Activated CD4-positive, alpha-beta T cell treated with anti-CD3 and anti-CD28 coated beads, Interleukin-2, amount 50 U/mL, for 48 hours (primary cell): ENCODE measurements at regions not wholly inside any gene's neighbourhood (a gene's known extent, or its start where the extent isn't known, plus 50 kb on each side); places are given as distances from the start of the nearest gene placed in this dataset.
A peak's percentile ranks its signal among the peaks of the same experiment; 100 is the strongest.

Experiments used
- DNase-seq, 2 experiments: peaks; one replicate each; pipeline ENCODE4 v3.0.0-alpha.2; 2020

DNA sequence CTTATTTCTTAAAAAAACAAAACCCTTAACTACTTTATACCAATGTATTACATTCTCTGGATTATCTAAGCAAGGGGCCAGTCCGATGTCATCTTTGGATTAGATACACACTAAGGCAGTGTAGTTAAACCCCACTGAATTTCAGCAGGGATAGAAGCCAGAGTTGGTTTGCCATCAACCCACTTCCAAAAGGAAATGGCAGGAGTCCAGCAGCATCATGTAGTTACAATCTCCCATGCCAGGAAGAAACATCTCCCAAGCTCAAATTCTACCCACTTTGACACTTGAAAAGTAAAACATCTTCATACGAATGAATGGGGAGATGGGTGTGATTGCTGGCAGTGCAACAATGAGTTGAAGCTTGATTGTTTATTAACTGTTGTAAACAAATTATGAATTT is 203.5 kb upstream of the PLXNC1 start:
- no peak for DNase-seq

DNA sequence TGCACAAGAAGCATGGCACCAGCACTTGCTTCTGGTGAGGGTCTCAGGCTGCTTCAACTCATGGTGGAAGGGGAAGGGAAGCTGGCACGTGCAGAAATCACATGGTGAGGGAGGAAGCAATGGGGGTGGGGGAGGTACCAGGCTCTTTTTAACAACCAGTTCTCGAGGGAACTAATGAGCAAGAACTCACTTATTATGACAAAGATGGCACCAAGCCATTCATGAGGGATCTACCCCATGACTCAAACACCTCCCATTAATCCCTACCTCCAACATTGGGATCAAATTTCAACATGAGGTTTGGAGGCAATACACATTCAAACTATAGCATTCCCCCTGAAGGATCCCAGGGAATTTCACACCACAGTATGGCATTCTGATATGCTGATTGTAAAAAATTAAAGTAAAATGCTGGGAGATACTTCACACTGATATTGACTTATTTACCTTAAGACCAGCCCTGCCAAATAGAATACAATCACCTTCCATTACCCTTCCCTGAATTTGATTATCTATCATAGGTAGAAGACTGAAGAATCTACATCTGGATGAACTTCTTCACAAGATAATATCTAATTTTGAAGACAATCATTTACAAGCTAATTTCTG is 201.7 kb upstream of the PLXNC1 start:
- DNase-seq = no peak

DNA sequence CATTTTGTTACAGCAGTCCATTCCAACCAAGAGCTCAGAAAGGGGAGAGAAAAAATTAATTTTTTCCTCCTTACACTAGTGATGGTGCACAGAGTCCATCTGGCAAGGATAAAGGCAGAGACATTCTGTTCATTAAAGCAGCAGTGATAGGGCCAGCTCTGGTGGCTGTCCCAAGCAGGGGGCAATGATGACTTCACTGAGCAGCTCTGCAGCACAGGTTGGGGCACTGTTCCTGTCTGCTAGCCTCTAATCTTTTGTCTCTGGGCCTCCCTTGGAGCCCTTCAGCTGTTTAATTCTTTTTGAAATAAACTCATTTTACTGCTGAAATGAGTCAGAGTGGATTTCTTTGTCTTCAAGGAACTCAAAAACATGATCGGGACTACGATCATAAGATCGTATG is 200.9 kb upstream of the PLXNC1 start:
- DNase-seq = no peak

- DNase-seq = no peak
These were observed 198.1 kb upstream of the PLXNC1 start for GRCh38 chr12:93950311-93950710.

GRCh38 chr12:93954166-93955112 is 193.9 kb upstream of the PLXNC1 start:
- no peak for DNase-seq

GRCh38 chr12:93956551-93956950 is 191.8 kb upstream of the PLXNC1 start:
- DNase-seq = no peak

GRCh38 chr12:93957168-93957567 is 191.2 kb upstream of the PLXNC1 start:
- DNase-seq = no peak

DNA sequence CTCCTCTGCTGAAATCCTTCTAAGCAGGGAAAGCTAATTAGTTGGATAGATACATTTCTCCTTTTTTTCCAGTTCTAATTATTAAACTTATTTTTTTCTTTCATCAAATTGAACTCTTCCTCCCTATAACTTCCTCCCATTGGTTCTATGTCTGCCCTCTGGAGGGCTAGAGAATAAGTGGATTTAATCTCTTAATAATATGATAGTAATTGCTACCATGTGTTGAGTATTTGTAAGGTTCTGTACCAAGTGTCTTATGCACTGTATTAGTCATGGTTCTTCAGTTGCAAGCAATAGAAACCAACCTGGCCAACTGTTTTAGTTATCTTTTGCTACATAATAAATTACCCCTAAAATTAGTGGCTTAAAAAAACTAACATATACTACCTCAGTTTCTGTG is 190.5 kb upstream of the PLXNC1 start:
- no peak for DNase-seq

DNA sequence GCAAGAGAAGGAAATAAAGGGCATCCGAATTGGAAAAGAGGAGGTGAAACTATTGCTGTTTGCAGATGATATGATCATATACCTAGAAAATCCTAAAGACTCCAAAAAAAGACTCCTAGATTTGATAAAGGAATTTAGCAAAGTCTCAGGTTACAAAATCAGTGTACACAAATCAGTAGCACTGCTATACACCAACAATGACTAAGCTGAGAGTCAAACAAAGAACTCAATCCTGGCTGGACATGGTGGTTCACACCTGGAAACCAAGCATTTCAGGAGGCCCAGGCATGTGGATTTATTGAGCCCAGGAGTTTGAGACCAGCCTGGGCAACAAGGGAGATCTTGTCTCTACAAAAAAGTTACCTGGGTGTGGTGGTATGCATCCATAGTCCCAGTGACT is 188.7 kb upstream of the PLXNC1 start:
- no peak for DNase-seq

GRCh38 chr12:93960521-93960920 is 187.9 kb upstream of the PLXNC1 start:
- no peak for DNase-seq

DNA sequence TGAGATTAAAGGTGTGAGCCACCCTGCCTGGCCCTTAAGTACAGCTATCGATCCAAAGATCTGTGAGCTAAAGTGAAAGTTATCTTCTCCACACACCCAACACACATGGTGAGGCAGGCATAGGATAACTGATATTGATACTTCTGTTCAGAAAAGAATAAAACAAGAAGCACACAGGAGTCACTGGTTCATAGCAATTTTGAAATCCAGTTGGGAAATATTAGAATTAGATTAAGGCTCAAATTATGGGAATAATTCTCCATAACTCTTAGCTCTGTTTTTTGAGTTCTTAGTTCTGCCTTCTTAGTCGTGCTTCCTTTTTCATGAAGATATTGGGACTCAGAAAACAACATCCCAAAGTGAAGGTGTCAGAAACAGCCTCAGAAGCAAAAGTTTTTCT is 186.0 kb upstream of the PLXNC1 start:
- no peak for DNase-seq

- DNase-seq = no peak
These were observed 183.4 kb upstream of the PLXNC1 start for GRCh38 chr12:93964936-93965335.

GRCh38 chr12:93966516-93967133 is 181.8 kb upstream of the PLXNC1 start:
- no peak for DNase-seq

DNA sequence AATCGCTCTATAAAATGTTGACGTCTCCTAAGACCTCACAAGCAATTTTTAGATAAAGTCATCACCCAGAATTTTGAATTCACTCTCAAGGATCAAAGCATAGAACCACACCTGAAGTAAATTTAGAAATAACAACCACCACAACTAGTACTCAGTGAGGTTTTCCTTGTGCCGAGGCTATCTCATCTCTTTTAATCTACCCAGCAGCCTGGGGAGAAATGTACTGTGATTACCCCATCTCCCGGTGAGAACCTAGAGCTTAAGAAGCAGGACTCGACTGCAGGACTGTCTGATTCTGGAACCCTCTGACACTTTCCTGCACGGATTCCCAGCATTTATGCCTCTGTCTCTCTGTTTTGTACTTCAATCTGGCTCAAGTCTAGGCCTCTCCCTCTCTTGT is 180.9 kb upstream of the PLXNC1 start:
- DNase-seq = no peak

DNA sequence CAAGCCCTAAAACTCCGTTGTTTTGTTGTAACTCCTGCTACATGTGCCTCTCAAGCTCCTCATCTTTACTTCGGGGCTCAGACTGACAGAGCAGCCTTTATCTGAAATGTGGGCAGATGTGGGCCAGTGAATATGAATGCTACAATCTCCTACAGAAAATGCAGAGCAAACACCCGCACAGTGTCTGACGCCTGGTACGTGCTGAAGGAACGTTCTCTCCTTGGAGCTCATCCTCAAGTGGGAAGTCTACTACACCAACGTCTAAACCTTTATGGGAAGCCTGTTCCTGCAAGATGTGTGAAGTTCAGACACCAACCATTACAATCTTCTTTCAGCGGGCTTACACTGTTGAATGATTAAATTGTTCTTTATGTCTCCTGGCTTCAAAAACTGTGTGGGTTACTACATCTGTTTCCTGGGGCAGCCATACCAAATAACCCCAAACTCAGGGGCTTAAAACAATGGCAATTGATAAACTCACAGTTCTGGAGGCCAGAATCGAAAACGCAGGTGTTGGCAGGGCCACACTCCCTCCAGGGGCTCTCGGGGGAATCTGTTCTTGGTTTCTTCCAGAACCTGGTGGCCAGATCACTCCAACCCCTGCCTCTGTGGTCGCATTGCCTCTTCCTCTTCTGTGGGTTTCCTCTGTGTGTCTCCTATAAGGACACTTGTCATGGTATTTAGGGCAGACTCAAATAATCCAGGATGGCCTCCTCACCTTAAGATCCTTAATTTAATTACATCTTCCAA is 179.7 kb upstream of the PLXNC1 start:
- no peak for DNase-seq

GRCh38 chr12:93970900-93971688 is 177.3 kb upstream of the PLXNC1 start:
- no peak for DNase-seq

- DNase-seq = no peak
These were observed 175.8 kb upstream of the PLXNC1 start for GRCh38 chr12:93972411-93973208.

DNA sequence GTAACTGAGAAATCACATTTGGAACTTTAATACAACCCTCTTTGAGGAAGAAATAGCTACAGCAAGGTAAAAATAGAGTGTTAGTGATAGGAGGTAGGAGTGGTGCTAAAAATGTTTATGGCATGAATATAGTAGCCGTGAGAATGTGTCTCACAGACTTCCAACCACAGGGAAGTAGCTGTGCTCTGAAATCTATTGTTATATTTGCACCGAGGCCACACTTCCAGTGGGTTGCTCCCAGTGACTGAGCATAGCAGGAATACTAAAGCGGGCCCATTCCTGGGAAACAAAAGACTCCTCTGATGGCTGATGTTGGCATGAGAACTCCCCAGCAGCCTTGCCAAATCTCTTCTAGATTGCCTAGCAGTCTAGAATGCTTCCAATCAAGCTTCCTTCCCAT is 174.1 kb upstream of the PLXNC1 start:
- DNase-seq = no peak

GRCh38 chr12:93976024-93976423 is 172.4 kb upstream of the PLXNC1 start:
- no peak for DNase-seq

- DNase-seq = no peak
These were observed 171.3 kb upstream of the PLXNC1 start for GRCh38 chr12:93977081-93977480.

DNA sequence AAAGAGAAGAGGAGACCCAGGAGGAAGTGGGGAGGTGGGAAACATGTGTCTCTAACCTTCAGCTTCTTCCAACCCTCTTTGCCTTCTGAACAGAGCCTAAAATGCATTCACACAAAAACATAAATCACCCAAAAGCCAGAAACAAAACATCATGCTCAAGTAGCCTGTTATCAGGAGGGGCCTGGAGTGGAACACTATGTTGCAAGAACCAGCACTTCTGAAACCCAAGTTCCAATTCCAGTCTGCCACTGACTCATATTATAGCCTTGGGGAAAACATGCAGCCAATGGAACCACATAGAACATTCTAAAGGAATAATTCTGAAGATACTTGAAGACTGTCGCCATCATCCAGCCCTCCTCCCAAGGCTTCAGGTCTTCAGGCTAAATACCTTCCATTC is 169.8 kb upstream of the PLXNC1 start:
- no peak for DNase-seq

- DNase-seq = peak; percentile 9 to 14
These were observed 169.2 kb upstream of the PLXNC1 start for GRCh38 chr12:93979189-93979588.
